OCI-LY7 (cell line): ENCODE measurements at regions not wholly inside any gene's neighbourhood (a gene's known extent, or its start where the extent isn't known, plus 50 kb on each side); places are given as distances from the start of the nearest gene placed in this dataset.
"Not testable (repeated sequence)": the region's sequence is repeated elsewhere in the genome, so short reads cannot be mapped to it uniquely, and the experiment has no call there.

Source experiments
- CTCF ChIP-seq: fragments of 200-600 bp; sonication (generic); conservative IDR thresholded peaks from 2 replicates; pipeline ENCODE4 v1.5.1; 2014; ENCODE audit warnings: mild to moderate bottlenecking, antibody characterized with exemption, low read length, moderate library complexity, mixed read lengths
- EZH2phosphoT487 ChIP-seq: fragments of 200-600 bp; sonication (generic); IDR thresholded peaks from 2 replicates; pipeline ENCODE4 v1.6.1; 2018; ENCODE audit warnings: low read depth, borderline replicate concordance, mild to moderate bottlenecking, mixed run types, antibody characterized with exemption, low read length, moderate library complexity, mixed read lengths

GRCh38 chr1:206366772-206367171 is 103.5 kb upstream of the IKBKE start:
- TF ChIP-seq EZH2phosphoT487, CTCF: not testable (repeated sequence)
